HepG2 (cell line): ENCODE measurements at regions not wholly inside any gene's neighbourhood (a gene's known extent, or its start where the extent isn't known, plus 50 kb on each side); places are given as distances from the start of the nearest gene placed in this dataset.

Experiments
- CTCF ChIP-seq: sonication (generic); formaldehyde crosslinking; IDR thresholded peaks from 2 replicates; pipeline ENCODE4 v1.5.0; 2020; ENCODE audit warnings: mild to moderate bottlenecking, missing genetic modification reagents, moderate library complexity
- EZH2 ChIP-seq: conservative IDR thresholded peaks from 2 replicates; pipeline ENCODE4 v1.6.1; 2012; ENCODE audit warnings: mild to moderate bottlenecking, low read depth, low read length, moderate library complexity
- GABPA ChIP-seq, 2 experiments: IDR thresholded peaks; 2 replicates each; pipeline ENCODE4 v1.6.1; 2011 to 2016; ENCODE audit warnings: low read depth in 2 of 2, low read length in 1 of 2, missing biosample characterization in 1 of 2, missing genetic modification characterization in 1 of 2
- HNRNPL ChIP-seq: fragments of 200-400 bp; formaldehyde crosslinking; IDR thresholded peaks from 2 replicates; pipeline ENCODE4 v1.6.1; 2017; ENCODE audit warnings: mild to moderate bottlenecking, low read depth, low read length
- PHF20 ChIP-seq: sonication (generic); formaldehyde crosslinking; IDR thresholded peaks from 2 replicates; pipeline ENCODE4 v1.5.0; 2020; ENCODE audit warnings: mild to moderate bottlenecking, missing genetic modification reagents
- PHF21A ChIP-seq: sonication (generic); formaldehyde crosslinking; IDR thresholded peaks from 2 replicates; pipeline ENCODE4 v1.5.0; 2020; ENCODE audit warnings: mild to moderate bottlenecking, missing genetic modification reagents
- POLR2AphosphoS5 ChIP-seq: IDR thresholded peaks from 2 replicates; pipeline ENCODE4 v1.6.1; 2012; ENCODE audit warnings: low read depth, low read length
- REST ChIP-seq, 2 experiments: IDR thresholded peaks; 2 replicates each; pipeline ENCODE4 v1.6.1; 2011 to 2012; ENCODE audit warnings: low read length in 2 of 2, borderline replicate concordance in 1 of 2, low read depth in 1 of 2, mild to moderate bottlenecking in 1 of 2, moderate library complexity in 1 of 2
- RXRA ChIP-seq: sonication (generic); formaldehyde crosslinking; IDR thresholded peaks from 2 replicates; pipeline ENCODE4 v1.5.1; 2020; ENCODE audit warnings: missing genetic modification reagents
- ZNF484 ChIP-seq: sonication (generic); formaldehyde crosslinking; IDR thresholded peaks from 2 replicates; pipeline ENCODE4 v1.5.1; 2020; ENCODE audit warnings: mild to moderate bottlenecking, low read depth, missing genetic modification reagents, borderline replicate concordance

- TF ChIP-seq PHF20 (no peak), CTCF (no peak), PHF21A (CRISPR knock-in tag) (no peak), ZNF484 (CRISPR knock-in tag) (no peak), POLR2AphosphoS5 (no peak), REST (IDR thresholded peaks at IDR 0.05; ENCODE audit: borderline replicate concordance in 1 of 2, low read depth in 1 of 2, low read length in 2 of 2) (no peak), HNRNPL (no peak), GABPA (IDR thresholded peaks at IDR 0.05; ENCODE audit: low read depth, low read length) (no peak), GABPA (CRISPR knock-in tag; IDR thresholded peaks at IDR 0.05; ENCODE audit: low read depth) (no peak), RXRA (no peak), EZH2 (no peak)
These were observed 332.2 kb downstream of the DUSP6 start for GRCh38 chr12:89020121-89020480.
